HG03354 (cell line): ENCODE measurements at regions not wholly inside any gene's neighbourhood (a gene's known extent, or its start where the extent isn't known, plus 50 kb on each side); places are given as distances from the start of the nearest gene placed in this dataset.

Source experiments
- ATAC-seq: cut with Tn5 transposase; IDR thresholded peaks from one replicate; pipeline ENCODE4 v1.9.1; 2021; ENCODE audit warnings: mild to moderate bottlenecking; ENCODE audit not compliant: unreplicated experiment, poor library complexity, severe bottlenecking

- ATAC-seq, result no peak
Measured at GRCh38 chr6:163970846-163971564, 556.5 kb downstream of the QKI start.

GRCh38 chr6:163965426-163966348 lies 551.2 kb downstream of the QKI start:
- no peak for ATAC-seq

- ATAC-seq, result no peak
Measured at GRCh38 chr6:163964789-163965188, 550.3 kb downstream of the QKI start.

- no peak for ATAC-seq
Measured at GRCh38 chr6:163963205-163964120, 548.9 kb downstream of the QKI start.

GRCh38 chr6:163962627-163963117 lies 548.2 kb downstream of the QKI start:
- ATAC-seq, result no peak

GRCh38 chr6:163960128-163960527 lies 545.6 kb downstream of the QKI start:
- ATAC-seq, result no peak

GRCh38 chr6:163958646-163959045 lies 544.1 kb downstream of the QKI start:
- ATAC-seq, result no peak

- ATAC-seq, result peak; percentile 99
Measured at GRCh38 chr6:163956571-163957407, 542.3 kb downstream of the QKI start.

GRCh38 chr6:163955756-163956155 lies 541.2 kb downstream of the QKI start:
- no peak for ATAC-seq

- ATAC-seq, result no peak
Measured at GRCh38 chr6:163955096-163955495, 540.6 kb downstream of the QKI start.

- ATAC-seq, result no peak
Measured at GRCh38 chr6:163954088-163954775, 539.7 kb downstream of the QKI start.

GRCh38 chr6:163952005-163952404 lies 537.5 kb downstream of the QKI start:
- no peak for ATAC-seq

GRCh38 chr6:163951326-163951725 lies 536.8 kb downstream of the QKI start:
- ATAC-seq, result no peak

- no peak for ATAC-seq
Measured at GRCh38 chr6:163950159-163950558, 535.6 kb downstream of the QKI start.

- no peak for ATAC-seq
Measured at GRCh38 chr6:163949431-163949830, 534.9 kb downstream of the QKI start.

GRCh38 chr6:163948250-163948649 lies 533.7 kb downstream of the QKI start:
- ATAC-seq, result no peak

GRCh38 chr6:163947276-163947675 lies 532.8 kb downstream of the QKI start:
- no peak for ATAC-seq

GRCh38 chr6:163946437-163946836 lies 531.9 kb downstream of the QKI start:
- no peak for ATAC-seq
